ENCODE measurements at regions not wholly inside any gene's neighbourhood (a gene's known extent, or its start where the extent isn't known, plus 50 kb on each side); places are given as distances from the start of the nearest gene placed in this dataset.
A peak's percentile ranks its signal among the peaks of the same experiment; 100 is the strongest.

GRCh38 chr1:81230983-81231728 lies 569.6 kb upstream of the ADGRL2 start:
- no peak for DNase-seq (ENCODE audit: low read depth, low spot score)

DNA sequence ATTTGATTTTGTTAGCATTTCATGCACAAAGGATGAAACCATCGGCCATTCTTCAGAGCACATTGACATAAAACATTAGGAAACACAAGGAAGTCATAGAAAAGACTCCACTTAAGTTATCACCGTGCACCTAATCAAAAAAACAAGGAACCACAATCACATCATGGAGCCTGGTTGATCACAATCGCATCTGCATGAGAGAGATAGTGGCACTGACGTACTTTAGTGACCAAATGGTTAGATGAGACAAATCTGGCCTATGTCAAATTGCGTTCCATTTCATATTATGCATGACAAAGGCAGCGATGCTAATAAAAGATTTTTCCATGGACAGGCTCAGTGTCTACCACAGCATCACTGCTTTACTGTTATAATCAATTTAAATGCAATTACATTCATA lies 571.8 kb upstream of the ADGRL2 start:
- no peak for DNase-seq (ENCODE audit: low read depth, low spot score)

- DNase-seq (ENCODE audit: low read depth, low spot score): no peak
Observed at GRCh38 chr1:81226603-81226928, 574.2 kb upstream of the ADGRL2 start.

- no peak for DNase-seq (ENCODE audit: low read depth, low spot score)
Observed at GRCh38 chr1:81225789-81226602, 574.7 kb upstream of the ADGRL2 start.

DNA sequence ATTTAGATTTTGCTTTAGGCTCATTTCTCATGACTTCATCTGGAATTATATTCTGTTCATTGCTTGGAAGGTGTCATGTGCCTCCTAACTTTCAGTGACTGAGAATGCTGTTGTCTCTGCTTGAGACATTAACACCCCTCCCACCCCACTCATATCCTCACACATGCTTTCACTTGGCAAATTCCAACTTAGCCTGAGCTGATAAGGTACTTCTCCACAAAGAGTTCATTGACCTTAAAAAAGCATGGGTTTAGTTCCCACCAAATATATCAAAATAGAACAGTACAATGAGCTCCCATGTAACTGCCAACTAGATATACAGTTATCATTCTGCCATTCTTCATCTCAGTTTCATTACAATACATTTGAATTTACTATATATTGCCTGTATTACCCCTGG lies 576.5 kb upstream of the ADGRL2 start:
- no peak for DNase-seq (ENCODE audit: low read depth, low spot score)

DNA sequence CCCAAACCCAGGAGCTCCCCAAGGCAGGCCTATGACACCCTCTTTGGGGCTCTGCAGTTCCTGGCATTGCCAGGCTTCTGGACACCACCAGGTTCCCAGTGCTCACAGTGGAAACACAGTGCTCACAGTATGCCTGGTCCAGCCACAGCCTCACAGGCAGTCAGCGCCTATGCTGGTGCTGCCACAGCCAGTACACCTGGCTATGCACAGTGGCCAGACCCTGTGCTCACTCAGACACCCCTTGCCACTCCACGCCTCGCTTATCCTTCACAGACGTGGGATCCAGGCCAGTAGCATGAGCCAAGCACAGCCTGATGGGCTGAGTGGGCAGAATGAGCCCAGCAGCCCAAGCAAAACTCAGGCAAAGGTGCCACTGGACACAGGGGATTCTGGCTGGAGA lies 579.2 kb upstream of the ADGRL2 start:
- DNase-seq (ENCODE audit: low read depth, low spot score): no peak

GRCh38 chr1:81220614-81221071 lies 580.1 kb upstream of the ADGRL2 start:
- no peak for DNase-seq (ENCODE audit: low read depth, low spot score)

DNA sequence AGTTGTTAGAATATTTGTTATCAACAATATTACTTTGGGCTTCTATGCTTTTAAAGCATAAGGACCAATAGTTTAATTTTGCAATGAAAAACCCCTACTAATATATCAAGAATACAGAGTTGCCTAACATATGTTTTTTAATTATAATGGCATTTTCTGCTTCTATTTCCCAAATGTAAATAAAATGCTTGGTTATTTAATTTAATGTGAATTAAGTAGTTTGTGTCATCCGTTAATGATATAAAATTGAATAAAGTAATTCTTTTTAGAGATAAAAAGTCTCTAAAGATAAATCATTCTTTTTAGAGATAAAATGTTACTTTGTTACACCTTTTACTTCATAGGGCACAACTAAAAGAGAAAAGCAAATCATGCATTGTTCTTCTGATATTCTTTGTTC lies 583.7 kb upstream of the ADGRL2 start:
- DNase-seq (ENCODE audit: low read depth, low spot score): no peak

GRCh38 chr1:81213279-81213678 lies 587.5 kb upstream of the ADGRL2 start:
- peak; percentile 15 for DNase-seq (ENCODE audit: low read depth, low spot score)

- no peak for DNase-seq (ENCODE audit: low read depth, low spot score)
Observed at GRCh38 chr1:81209461-81209860, 591.3 kb upstream of the ADGRL2 start.

GRCh38 chr1:81208441-81208840 lies 592.3 kb upstream of the ADGRL2 start:
- DNase-seq (ENCODE audit: low read depth, low spot score): no peak

DNA sequence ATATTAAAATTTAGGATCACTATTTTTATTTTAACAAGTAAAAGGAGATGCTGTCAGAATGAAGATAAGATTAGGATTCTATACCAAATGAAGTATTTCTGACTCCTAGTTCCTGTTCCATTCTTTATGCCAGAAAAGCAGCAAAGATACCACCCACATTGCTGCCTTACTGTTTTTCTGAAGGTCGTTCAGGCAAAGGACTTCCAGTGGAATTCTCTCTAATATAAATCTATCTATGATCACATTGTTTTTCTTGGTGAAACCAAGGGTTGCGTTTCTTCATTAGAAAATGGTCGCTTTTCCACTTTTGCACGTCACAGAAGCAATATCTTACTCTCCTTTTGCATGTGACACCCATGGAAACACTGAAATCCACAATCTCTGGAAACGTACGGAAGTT lies 594.8 kb upstream of the ADGRL2 start:
- DNase-seq (ENCODE audit: low read depth, low spot score): no peak

DNA sequence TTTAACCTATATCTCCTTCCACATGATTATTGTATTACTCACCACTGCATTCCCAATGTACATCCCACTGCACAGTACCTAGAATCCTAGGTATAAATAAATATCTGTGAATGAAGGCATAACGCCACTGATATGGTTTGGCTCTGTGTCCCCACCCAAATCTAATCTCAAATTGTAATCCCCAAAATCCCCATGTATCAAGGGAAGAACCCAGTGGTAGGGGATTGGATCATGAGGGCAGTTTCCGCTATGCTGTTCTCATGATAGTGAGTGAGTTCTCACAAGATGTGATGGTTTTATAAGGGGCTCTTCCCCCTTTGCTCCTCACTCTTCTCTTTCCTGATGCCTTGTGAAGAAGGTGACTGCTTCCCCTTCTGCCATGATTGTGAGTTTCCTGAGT lies 599.0 kb upstream of the ADGRL2 start:
- no peak for DNase-seq (ENCODE audit: low read depth, low spot score)

GRCh38 chr1:81197591-81197990 lies 603.1 kb upstream of the ADGRL2 start:
- no peak for DNase-seq (ENCODE audit: low read depth, low spot score)

DNA sequence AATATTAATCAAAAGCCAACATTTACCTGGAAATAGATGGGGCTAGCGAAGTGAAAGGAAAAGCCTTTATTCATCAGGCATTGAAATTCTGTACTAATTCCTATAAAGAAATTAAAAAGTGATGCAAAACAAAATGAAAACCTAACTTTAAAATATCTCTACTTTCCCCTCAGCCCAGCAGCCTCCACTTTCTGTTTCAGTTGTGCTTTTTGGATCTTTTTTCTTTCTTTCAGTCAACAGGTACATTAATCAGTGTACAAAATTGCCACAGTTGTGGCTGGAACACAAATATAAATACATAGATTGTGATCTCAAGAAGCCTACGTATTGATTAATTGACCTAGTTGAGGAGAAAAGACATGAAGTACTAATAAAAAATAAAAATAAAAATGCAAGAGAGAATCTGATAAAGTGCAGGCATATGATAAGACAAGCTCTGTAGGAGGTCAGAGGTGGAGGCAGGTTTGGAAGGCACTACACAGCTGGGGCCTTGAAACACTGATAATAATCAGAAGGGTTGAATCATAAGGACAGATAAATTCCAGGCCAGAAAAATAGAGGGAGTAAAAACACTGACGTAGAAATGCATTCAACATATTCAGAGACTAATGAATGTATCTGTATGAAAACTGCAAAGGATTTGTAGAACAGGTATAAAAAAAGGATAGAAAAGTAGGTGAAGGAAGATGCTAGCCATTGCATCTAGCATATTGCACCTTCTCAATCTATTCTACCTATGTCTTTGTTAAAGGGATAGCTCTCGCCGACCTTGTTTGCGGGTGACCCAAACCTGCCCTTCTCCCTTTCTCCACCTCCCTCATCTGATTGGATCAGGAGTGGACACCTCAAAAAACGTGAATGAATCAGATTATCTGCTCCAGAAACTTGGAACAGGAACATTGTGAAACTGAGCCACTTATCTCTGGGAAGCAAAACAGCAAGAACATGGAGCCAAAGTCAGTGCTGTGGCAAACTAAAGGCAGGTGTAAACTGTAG lies 607.8 kb upstream of the ADGRL2 start:
- no peak for DNase-seq (ENCODE audit: low read depth, low spot score)

- no peak for DNase-seq (ENCODE audit: low read depth, low spot score)
Observed at GRCh38 chr1:81190003-81190402, 610.7 kb upstream of the ADGRL2 start.

DNA sequence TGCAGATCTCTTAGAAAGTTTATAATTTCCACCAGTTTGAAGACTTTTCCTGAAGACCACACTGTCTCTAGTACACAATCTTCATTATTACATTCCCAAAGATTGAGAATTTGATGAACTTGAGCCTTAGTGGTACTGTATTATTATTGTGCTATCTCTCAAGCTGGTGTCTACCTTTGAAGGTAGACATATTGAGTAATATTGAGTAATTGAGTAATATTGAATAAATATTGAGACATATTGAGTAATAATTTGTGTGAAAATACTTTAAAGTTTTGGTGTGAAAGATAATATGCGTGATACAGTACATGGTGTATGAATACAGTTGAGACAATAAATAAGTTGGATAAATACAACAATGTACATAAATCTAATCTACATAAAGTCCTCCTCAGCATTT lies 613.1 kb upstream of the ADGRL2 start:
- no peak for DNase-seq (ENCODE audit: low read depth, low spot score)

- DNase-seq (ENCODE audit: low read depth, low spot score): no peak
Observed at GRCh38 chr1:81186261-81186660, 614.5 kb upstream of the ADGRL2 start.

DNA sequence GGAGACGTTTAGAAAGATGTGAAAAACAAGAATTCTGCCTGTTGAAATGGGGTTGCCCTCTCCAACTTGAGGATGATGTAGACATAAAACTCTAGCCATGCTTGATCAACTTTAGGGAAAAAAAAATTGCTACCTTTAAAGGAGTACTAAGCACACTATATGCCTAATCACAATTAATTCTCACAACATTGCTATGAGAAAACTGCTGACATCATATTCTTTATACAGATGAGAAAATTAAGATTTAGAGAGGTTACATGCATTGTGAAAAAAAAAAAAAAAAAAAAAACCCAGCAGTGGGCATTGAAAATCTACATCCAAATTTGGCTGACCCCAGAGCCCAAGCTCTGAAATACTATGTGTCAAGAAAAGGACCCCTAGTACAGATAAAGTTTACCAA lies 617.2 kb upstream of the ADGRL2 start:
- no peak for DNase-seq (ENCODE audit: low read depth, low spot score)

DNA sequence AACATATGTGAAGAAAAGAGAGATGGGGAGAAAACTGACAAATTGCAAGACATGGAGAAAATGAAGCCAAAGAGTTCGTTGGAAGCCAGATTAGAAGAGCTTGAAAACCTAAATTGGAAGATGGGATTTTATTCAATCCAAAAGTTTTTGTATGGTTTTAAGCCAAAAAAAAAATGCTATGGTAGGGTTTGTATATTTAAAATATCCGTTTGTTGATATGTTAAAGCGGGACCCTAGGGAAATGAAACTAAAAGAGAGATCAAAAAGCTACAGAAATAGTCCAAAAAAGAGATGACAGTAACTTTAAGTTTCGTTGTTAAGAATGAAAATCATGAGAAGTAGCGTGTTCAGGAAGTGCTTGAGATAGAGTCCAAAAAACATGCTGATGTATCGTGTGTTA lies 617.7 kb upstream of the ADGRL2 start:
- DNase-seq (ENCODE audit: low read depth, low spot score): no peak

GRCh38 chr1:81179242-81179641 lies 621.5 kb upstream of the ADGRL2 start:
- no peak for DNase-seq (ENCODE audit: low read depth, low spot score)
